OCI-LY7 (cell line): ENCODE measurements at regions not wholly inside any gene's neighbourhood (a gene's known extent, or its start where the extent isn't known, plus 50 kb on each side); places are given as distances from the start of the nearest gene placed in this dataset.

Experiments
- CTCF ChIP-seq: fragments of 200-600 bp; sonication (generic); conservative IDR thresholded peaks from 2 replicates; pipeline ENCODE4 v1.5.1; 2014; ENCODE audit warnings: mild to moderate bottlenecking, antibody characterized with exemption, low read length, moderate library complexity, mixed read lengths
- EZH2phosphoT487 ChIP-seq: fragments of 200-600 bp; sonication (generic); IDR thresholded peaks from 2 replicates; pipeline ENCODE4 v1.6.1; 2018; ENCODE audit warnings: low read depth, borderline replicate concordance, mild to moderate bottlenecking, mixed run types, antibody characterized with exemption, low read length, moderate library complexity, mixed read lengths

GRCh38 chr1:70666381-70667140, 255.5 kb downstream of the CTH start:
- TF ChIP-seq CTCF = no peak
- TF ChIP-seq EZH2phosphoT487 = no peak
